SK-N-MC (cell line): ENCODE measurements at regions not wholly inside any gene's neighbourhood (a gene's known extent, or its start where the extent isn't known, plus 50 kb on each side); places are given as distances from the start of the nearest gene placed in this dataset.

ENCODE experiments used
- EZH2 ChIP-seq: fragments of 200-600 bp; sonication (generic); IDR thresholded peaks from one replicate; pipeline ENCODE4 v1.6.1; 2017; ENCODE audit warnings: antibody characterized with exemption
- POLR2AphosphoS5 ChIP-seq: IDR thresholded peaks from 2 replicates; pipeline ENCODE4 v1.6.1; 2012; ENCODE audit warnings: mild to moderate bottlenecking, low read depth, low read length, borderline replicate concordance

DNA sequence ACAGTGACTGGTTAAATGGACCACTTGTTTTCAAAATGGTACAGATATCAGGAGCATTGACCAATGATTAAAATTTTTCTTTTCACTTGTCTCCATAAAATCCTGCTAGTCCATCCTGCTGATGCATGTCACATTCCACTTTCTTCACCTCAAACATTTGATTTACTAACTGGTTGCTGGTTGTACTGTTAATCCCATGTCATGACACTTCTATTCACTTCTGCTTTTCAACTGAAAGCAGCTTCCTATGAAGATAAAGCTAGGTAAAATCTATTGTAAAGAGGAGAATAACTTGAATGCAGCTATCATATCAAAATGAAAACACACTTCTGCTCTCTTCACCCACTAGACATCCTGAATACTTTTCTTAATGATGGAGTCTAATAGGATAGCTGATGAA lies 149.6 kb upstream of the OTX2 start:
- TF ChIP-seq EZH2 (no peak), POLR2AphosphoS5 (no peak)
